ENCODE measurements at regions not wholly inside any gene's neighbourhood (a gene's known extent, or its start where the extent isn't known, plus 50 kb on each side); places are given as distances from the start of the nearest gene placed in this dataset.
A peak's percentile ranks its signal among the peaks of the same experiment; 100 is the strongest.

DNA sequence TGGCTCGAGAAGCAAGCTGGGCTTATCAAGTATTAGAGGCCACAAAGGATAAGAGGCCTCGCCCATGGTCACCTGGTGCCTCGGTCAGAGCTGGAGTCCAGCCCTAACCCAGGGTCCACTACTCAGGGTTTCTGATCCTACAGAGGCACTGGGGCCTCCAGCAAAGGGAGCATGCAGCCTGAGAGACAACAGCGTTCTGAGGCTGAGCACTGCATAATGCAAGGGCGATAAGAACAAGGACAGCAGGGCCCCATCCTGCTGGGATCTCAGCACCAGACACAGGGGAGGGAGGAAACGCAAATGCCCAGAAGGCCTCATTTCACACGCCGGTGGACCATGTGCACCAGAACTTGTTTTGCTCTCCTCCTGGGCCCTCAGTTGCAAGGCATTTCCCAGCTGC lies 63.0 kb downstream of the C5orf15 start:
- POLR2A ChIA-PET = no interaction called here
- Mint-ChIP-seq H3K27me3 (no peaks in the 10 kb centered on the region), H3K36me3 (no peaks in the 10 kb centered on the region), H3K27ac (no peak overlapping the region), H3K9me3 (no peaks in the 10 kb centered on the region), H3K4me3 (no peak overlapping the region), H3K4me1 (no peaks in the 10 kb centered on the region)
- ATAC-seq (no peak), DNase-seq (no peak)

DNA sequence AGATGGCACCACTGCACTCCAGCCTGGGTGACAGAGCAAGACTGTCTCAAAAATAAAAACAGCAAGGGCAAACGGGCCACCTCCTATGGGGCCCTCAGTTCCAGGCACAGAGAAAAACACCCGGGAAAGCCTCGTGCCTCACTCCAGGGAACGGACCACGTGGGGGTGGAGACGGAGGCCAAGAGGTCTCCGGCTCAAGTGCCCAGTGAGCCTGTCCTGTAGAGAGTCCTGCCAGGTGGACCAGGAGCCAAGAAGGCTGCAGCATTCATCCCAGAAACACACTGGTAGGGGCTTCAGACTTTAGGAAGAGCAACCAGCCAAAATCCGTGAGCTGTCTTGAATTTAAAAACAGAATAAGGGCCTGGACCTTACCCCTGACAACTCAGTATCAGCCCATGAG lies 63.8 kb downstream of the C5orf15 start:
- Mint-ChIP-seq H3K27me3 (no peaks in the 10 kb centered on the region), H3K4me3 (no peak overlapping the region), H3K4me1 (no peaks in the 10 kb centered on the region), H3K9me3 (no peaks in the 10 kb centered on the region), H3K27ac (no peak overlapping the region), H3K36me3 (no peaks in the 10 kb centered on the region)
- DNase-seq (no peak), ATAC-seq (no peak)
- POLR2A ChIA-PET = no interaction called here

GRCh38 chr5:133902511-133903118 lies 65.8 kb downstream of the C5orf15 start:
- peaks cover 0 to 3% (median under 1%) of the 10 kb centered on the region in 4 donors for H3K4me1 Mint-ChIP-seq
- H3K4me3 Mint-ChIP-seq = no peak overlapping the region
- no peak overlapping the region for H3K27ac Mint-ChIP-seq
- no peaks in the 10 kb centered on the region for H3K36me3 Mint-ChIP-seq
- POLR2A ChIA-PET = no interaction called here
- H3K27me3 Mint-ChIP-seq = peaks cover 0 to 4% (median 0%) of the 10 kb centered on the region in 5 donors
- DNase-seq = no peak
- H3K9me3 Mint-ChIP-seq = no peaks in the 10 kb centered on the region
- no peak for ATAC-seq

GRCh38 chr5:133900534-133901270 lies 67.7 kb downstream of the C5orf15 start:
- POLR2A ChIA-PET = interaction anchor here (0.7 kb wide), 1 partner anchor 361 kb away, joined by 8 read pairs; no protein-coding TSS in a partner anchor
- Mint-ChIP-seq H3K27ac (no peak overlapping the region), H3K36me3 (no peaks in the 10 kb centered on the region), H3K27me3 (peaks cover 0 to 4% (median 0%) of the 10 kb centered on the region in 5 donors), H3K4me3 (no peak overlapping the region), H3K9me3 (no peaks in the 10 kb centered on the region), H3K4me1 (peaks cover 0 to 8% (median under 1%) of the 10 kb centered on the region in 4 donors)
- ATAC-seq (no peak), DNase-seq (no peak)

- Mint-ChIP-seq H3K27ac (peak overlapping the region in 1 of 10 donors; percentile 25), H3K36me3 (no peaks in the 10 kb centered on the region), H3K9me3 (no peaks in the 10 kb centered on the region), H3K4me3 (no peak overlapping the region), H3K4me1 (peaks cover 0 to 8% (median under 1%) of the 10 kb centered on the region in 4 donors), H3K27me3 (peaks cover 0 to 4% (median 0%) of the 10 kb centered on the region in 5 donors)
- DNase-seq (no peak), ATAC-seq (no peak)
- POLR2A ChIA-PET = no interaction called here
Measured at GRCh38 chr5:133899506-133899905, 68.9 kb downstream of the C5orf15 start.

DNA sequence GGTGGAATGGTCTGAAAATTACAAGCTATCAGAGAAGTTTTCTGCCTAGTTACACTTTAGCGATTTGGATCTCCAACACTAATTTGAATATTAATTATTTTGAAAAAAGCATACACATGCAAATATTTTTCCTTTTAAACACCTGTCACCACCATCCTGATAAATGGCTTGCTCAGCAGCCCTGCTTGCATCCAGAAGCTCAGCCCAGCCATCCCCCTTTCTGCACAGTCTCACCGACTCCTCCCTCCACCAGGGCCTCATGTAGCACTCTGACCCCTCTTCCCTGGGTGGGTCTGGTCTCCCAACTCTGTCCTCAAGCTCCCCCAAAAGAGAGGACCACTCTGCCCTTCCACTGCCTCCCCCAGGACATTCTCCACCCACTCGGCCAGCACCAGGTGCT lies 70.0 kb downstream of the C5orf15 start:
- DNase-seq = no peak
- Mint-ChIP-seq H3K4me1 (peaks cover 0 to 14% (median under 1%) of the 10 kb centered on the region in 4 donors), H3K36me3 (no peaks in the 10 kb centered on the region), H3K27ac (peak overlapping the region in 2 of 10 donors; percentile 54 to 72), H3K9me3 (no peaks in the 10 kb centered on the region), H3K27me3 (peaks cover 0 to 4% (median 0%) of the 10 kb centered on the region in 5 donors), H3K4me3 (no peak overlapping the region)
- ATAC-seq = no peak
- POLR2A ChIA-PET = no interaction called here

- no peak overlapping the region for H3K4me3 Mint-ChIP-seq
Measured at GRCh38 chr5:133897431-133897830, 71.0 kb downstream of the C5orf15 start.

DNA sequence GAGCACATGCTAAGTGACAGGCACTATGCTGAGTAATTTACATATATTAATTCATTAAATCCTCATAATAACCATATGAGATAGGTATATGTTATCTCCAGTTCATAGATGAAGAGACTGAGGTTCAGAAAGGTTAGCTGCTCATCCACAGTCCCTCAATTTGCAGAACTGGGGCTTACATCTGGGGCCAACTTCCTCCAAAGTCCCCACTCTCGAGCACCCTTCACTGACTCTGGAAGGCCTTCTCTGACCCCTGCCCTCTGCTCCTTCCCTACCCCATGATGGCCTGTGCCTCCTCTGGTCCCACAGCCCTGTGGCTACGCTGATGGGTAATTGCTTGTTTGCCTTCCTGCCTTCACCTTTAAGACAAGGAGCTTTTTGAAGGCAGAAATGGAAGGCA lies 71.6 kb downstream of the C5orf15 start:
- no peaks in the 10 kb centered on the region for H3K36me3 Mint-ChIP-seq
- no peak for DNase-seq
- H3K27ac Mint-ChIP-seq = no peak overlapping the region
- no peaks in the 10 kb centered on the region for H3K9me3 Mint-ChIP-seq
- H3K27me3 Mint-ChIP-seq = peaks cover 0 to 4% (median 0%) of the 10 kb centered on the region in 5 donors
- H3K4me3 Mint-ChIP-seq = no peak overlapping the region
- no peak for ATAC-seq
- POLR2A ChIA-PET = no interaction called here
- peaks cover 0 to 14% (median under 1%) of the 10 kb centered on the region in 4 donors for H3K4me1 Mint-ChIP-seq

More at GRCh38 chr5:133897431-133897830, 71.0 kb downstream of the C5orf15 start:
- Mint-ChIP-seq H3K4me1 (peaks cover 0 to 14% (median under 1%) of the 10 kb centered on the region in 4 donors), H3K27me3 (peaks cover 0 to 4% (median 0%) of the 10 kb centered on the region in 5 donors), H3K9me3 (no peaks in the 10 kb centered on the region), H3K36me3 (no peaks in the 10 kb centered on the region), H3K27ac (no peak overlapping the region)
- ATAC-seq = no peak
- DNase-seq = no peak
- POLR2A ChIA-PET = no interaction called here

- DNase-seq = no peak
- H3K4me3 Mint-ChIP-seq = no peak overlapping the region
- POLR2A ChIA-PET = no interaction called here
- H3K4me1 Mint-ChIP-seq = peaks cover 0 to 14% (median under 1%) of the 10 kb centered on the region in 4 donors
- peaks cover 0 to 4% (median 0%) of the 10 kb centered on the region in 5 donors for H3K27me3 Mint-ChIP-seq
- H3K9me3 Mint-ChIP-seq = no peaks in the 10 kb centered on the region
- H3K27ac Mint-ChIP-seq = no peak overlapping the region
- H3K36me3 Mint-ChIP-seq = no peaks in the 10 kb centered on the region
- no peak for ATAC-seq
Measured at GRCh38 chr5:133895979-133896845, 72.2 kb downstream of the C5orf15 start.

DNA sequence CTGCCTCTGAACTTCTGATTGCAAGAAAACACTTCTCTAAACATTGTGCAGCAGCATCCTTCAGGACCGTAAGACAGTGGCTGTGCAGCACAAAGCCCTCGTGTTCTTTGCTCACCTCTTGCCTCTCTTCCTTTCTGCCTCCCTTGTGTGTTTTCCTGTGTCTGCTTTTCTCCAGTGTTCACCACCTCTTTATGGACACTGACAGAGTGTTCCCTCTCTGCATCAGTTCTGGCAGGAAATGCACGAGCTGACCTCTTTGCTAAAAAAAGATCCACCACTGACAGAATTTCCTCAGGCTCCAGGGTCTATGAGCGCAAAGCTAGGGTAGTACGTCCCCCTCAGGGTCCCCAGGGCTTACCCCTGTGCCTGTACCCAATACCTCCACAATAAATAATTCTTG lies 74.3 kb downstream of the C5orf15 start:
- Mint-ChIP-seq H3K4me3 (no peak overlapping the region), H3K4me1 (peaks cover 0 to 14% (median under 1%) of the 10 kb centered on the region in 4 donors), H3K27me3 (peaks cover 0 to 4% (median 2%) of the 10 kb centered on the region in 5 donors), H3K36me3 (no peaks in the 10 kb centered on the region), H3K27ac (no peak overlapping the region), H3K9me3 (no peaks in the 10 kb centered on the region)
- POLR2A ChIA-PET = no interaction called here
- ATAC-seq = no peak
- DNase-seq = no peak

- Mint-ChIP-seq H3K36me3 (no peaks in the 10 kb centered on the region), H3K4me3 (no peak overlapping the region), H3K4me1 (peaks cover 0 to 12% (median 0%) of the 10 kb centered on the region in 4 donors), H3K27me3 (peaks cover 0 to 3% (median 0%) of the 10 kb centered on the region in 5 donors), H3K27ac (no peak overlapping the region), H3K9me3 (no peaks in the 10 kb centered on the region)
- DNase-seq (no peak), ATAC-seq (no peak)
- POLR2A ChIA-PET = no interaction called here
Measured at GRCh38 chr5:133892774-133893173, 75.7 kb downstream of the C5orf15 start.

- H3K27ac Mint-ChIP-seq = no peak overlapping the region
- H3K9me3 Mint-ChIP-seq = no peaks in the 10 kb centered on the region
- H3K4me3 Mint-ChIP-seq = no peak overlapping the region
- POLR2A ChIA-PET = no interaction called here
- H3K36me3 Mint-ChIP-seq = no peaks in the 10 kb centered on the region
- no peak for DNase-seq
- ATAC-seq = no peak
- H3K4me1 Mint-ChIP-seq = peaks cover 0 to 11% (median 0%) of the 10 kb centered on the region in 4 donors
- peaks cover 0 to 3% (median 0%) of the 10 kb centered on the region in 5 donors for H3K27me3 Mint-ChIP-seq
Measured at GRCh38 chr5:133892306-133892705, 76.1 kb downstream of the C5orf15 start.

- no peak for ATAC-seq
- H3K9me3 Mint-ChIP-seq = no peaks in the 10 kb centered on the region
- H3K4me1 Mint-ChIP-seq = peaks cover 0 to 7% (median 0%) of the 10 kb centered on the region in 4 donors
- POLR2A ChIA-PET = no interaction called here
- no peak for DNase-seq
- H3K27me3 Mint-ChIP-seq = peaks cover 0 to 3% (median 0%) of the 10 kb centered on the region in 5 donors
- no peak overlapping the region for H3K27ac Mint-ChIP-seq
- H3K36me3 Mint-ChIP-seq = no peaks in the 10 kb centered on the region
- no peak overlapping the region for H3K4me3 Mint-ChIP-seq
Measured at GRCh38 chr5:133891390-133891789, 77.0 kb downstream of the C5orf15 start.

All from naive thymus-derived CD8-positive, alpha-beta T cell (primary cell).